Neural cell (in vitro differentiated cells): ENCODE measurements at regions not wholly inside any gene's neighbourhood (a gene's known extent, or its start where the extent isn't known, plus 50 kb on each side); places are given as distances from the start of the nearest gene placed in this dataset.

ENCODE experiments used
- H2AFZ ChIP-seq: fragments of 200-600, 300-800 bp; sonication (generic), shearing (Covaris generic); 2 replicates; pipeline ENCODE4 v1.6.0; 2014; ENCODE audit warnings: low read depth, mild to moderate bottlenecking, antibody characterized with exemption, low read length, moderate library complexity
- H3F3A ChIP-seq: fragments of 200-600 bp; shearing (Covaris generic); 2 replicates; pipeline ENCODE4 v1.6.1; 2016; ENCODE audit warnings: mild to moderate bottlenecking, moderate library complexity, mixed read lengths, antibody characterized with exemption, low read length; ENCODE audit not compliant: insufficient read depth, poor library complexity, severe bottlenecking
- H3K27ac ChIP-seq: fragments of 200-600, 300-800 bp; sonication (generic), shearing (Covaris generic); 2 replicates; pipeline ENCODE4 v1.5.1; 2014; ENCODE audit warnings: mild to moderate bottlenecking, low read length, moderate library complexity
- H3K27me3 ChIP-seq: fragments of 300-800, 200-600 bp; sonication (generic), shearing (Covaris generic); 2 replicates; pipeline ENCODE4 v1.6.0; 2014; ENCODE audit warnings: mild to moderate bottlenecking, low read depth, low read length, moderate library complexity; ENCODE audit not compliant: insufficient read depth
- H3K36me3 ChIP-seq: fragments of 300-800, 200-600 bp; sonication (generic), shearing (Covaris generic); 2 replicates; pipeline ENCODE4 v1.5.1; 2014; ENCODE audit warnings: mild to moderate bottlenecking, antibody characterized with exemption, low read length, moderate library complexity; ENCODE audit not compliant: insufficient read depth
- H3K4me2 ChIP-seq: fragments of 300-800, 200-600 bp; sonication (generic), shearing (Covaris generic); 2 replicates; pipeline ENCODE4 v1.6.0; 2014; ENCODE audit warnings: mild to moderate bottlenecking, low read length
- H3K4me3 ChIP-seq: fragments of 300-800, 200-600 bp; sonication (generic), shearing (Covaris generic); 2 replicates; pipeline ENCODE4 v1.5.1; 2014; ENCODE audit warnings: mild to moderate bottlenecking, low read length, moderate library complexity
- H3K79me2 ChIP-seq: fragments of 200-600 bp; shearing (Covaris generic); replicated peaks from 2 replicates; pipeline ENCODE4 v1.6.0; 2014; ENCODE audit warnings: mild to moderate bottlenecking, low read length, moderate library complexity; ENCODE audit not compliant: insufficient read depth
- H3K9ac ChIP-seq: fragments of 300-800, 200-600 bp; sonication (generic), shearing (Covaris generic); 2 replicates; pipeline ENCODE4 v1.6.1; 2016; ENCODE audit warnings: mild to moderate bottlenecking, low read length, mixed read lengths
- H3K9me2 ChIP-seq: fragments of 200-600 bp; shearing (Covaris generic); 2 replicates; pipeline ENCODE4 v1.6.1; 2016; ENCODE audit warnings: mild to moderate bottlenecking, low read length, mixed read lengths; ENCODE audit not compliant: insufficient read depth
- H3K9me3 ChIP-seq: fragments of 200-600, 300-800 bp; sonication (generic), shearing (Covaris generic); 2 replicates; pipeline ENCODE4 v1.6.1; 2016; ENCODE audit warnings: mild to moderate bottlenecking, mixed run types, low read length, moderate library complexity, mixed read lengths
- H4K20me1 ChIP-seq: fragments of 200-600 bp; shearing (Covaris generic); 2 replicates; pipeline ENCODE4 v1.6.1; 2016; ENCODE audit warnings: mild to moderate bottlenecking, mixed run types; ENCODE audit not compliant: insufficient read depth
- EP300 ChIP-seq: fragments of 450-650 bp; conservative IDR thresholded peaks from 2 replicates; pipeline ENCODE4 v1.6.1; 2014; ENCODE audit warnings: antibody characterized with exemption, mild to moderate bottlenecking, moderate library complexity; ENCODE audit not compliant: poor library complexity, severe bottlenecking
- EZH2 ChIP-seq: fragments of 200-600, 300-800 bp; shearing (Covaris generic), sonication (generic); IDR thresholded peaks from 2 replicates; pipeline ENCODE4 v1.6.1; 2014; ENCODE audit warnings: antibody characterized with exemption, low read length, borderline replicate concordance, mild to moderate bottlenecking; ENCODE audit not compliant: insufficient read depth, poor library complexity, severe bottlenecking
- MXI1 ChIP-seq: fragments of 450-650 bp; conservative IDR thresholded peaks from 2 replicates; pipeline ENCODE4 v1.6.1; 2014; ENCODE audit warnings: antibody characterized with exemption, mild to moderate bottlenecking; ENCODE audit not compliant: poor library complexity, severe bottlenecking
- POLR2AphosphoS5 ChIP-seq: IDR thresholded peaks from 2 replicates; pipeline ENCODE4 v1.6.1; 2012
- RAD21 ChIP-seq: fragments of 450-650 bp; conservative IDR thresholded peaks from 2 replicates; pipeline ENCODE4 v1.6.1; 2014; ENCODE audit warnings: antibody characterized with exemption, mild to moderate bottlenecking, moderate library complexity
- SMC3 ChIP-seq: fragments of 450-650 bp; conservative IDR thresholded peaks from 2 replicates; pipeline ENCODE4 v1.6.1; 2014; ENCODE audit warnings: antibody characterized with exemption, mild to moderate bottlenecking, moderate library complexity; ENCODE audit not compliant: poor library complexity
- TAF1 ChIP-seq: IDR thresholded peaks from 2 replicates; pipeline ENCODE4 v1.6.1; 2012; ENCODE audit warnings: low read depth
- TF ChIP-seq, protein P1 (sequence below): IDR thresholded peaks from 2 replicates; pipeline ENCODE4 v1.6.1; 2012; ENCODE audit warnings: borderline replicate concordance
- TF ChIP-seq, protein P2 (sequence below): fragments of 450-650 bp; IDR thresholded peaks from 2 replicates; pipeline ENCODE4 v1.5.1; 2014; ENCODE audit warnings: antibody characterized with exemption, mild to moderate bottlenecking, moderate library complexity; ENCODE audit not compliant: poor library complexity, severe bottlenecking

DNA sequence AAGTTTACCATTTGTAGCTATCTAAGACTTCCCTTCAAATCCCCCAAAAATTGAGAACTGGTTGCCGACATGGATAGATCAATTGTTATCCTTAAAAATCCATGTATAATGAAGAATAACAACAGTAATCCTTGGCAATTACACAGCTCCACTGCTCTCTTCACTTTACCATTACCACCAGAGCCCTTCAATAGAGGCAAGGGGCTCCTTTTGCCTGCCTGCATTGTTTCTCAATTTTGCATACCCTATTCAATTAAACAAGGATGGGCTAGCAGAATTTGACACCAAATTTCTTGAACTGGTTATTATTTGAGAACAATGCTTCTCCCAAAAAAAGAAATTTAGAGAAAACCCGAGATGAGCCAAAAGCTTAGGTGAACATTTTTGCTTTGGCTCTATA lies 387.8 kb upstream of the PKN2 start:
- no peaks in the 10 kb centered on the region for H3F3A ChIP-seq
- H3K27ac ChIP-seq, result no peak overlapping the region
- H3K4me3 ChIP-seq, result no peak overlapping the region
- TF ChIP-seq EZH2 (no peak), TAF1 (no peak), SMC3 (no peak), MXI1 (no peak), RAD21 (no peak), POLR2AphosphoS5 (no peak), EP300 (no peak)
- TF ChIP-seq, protein P1, sequence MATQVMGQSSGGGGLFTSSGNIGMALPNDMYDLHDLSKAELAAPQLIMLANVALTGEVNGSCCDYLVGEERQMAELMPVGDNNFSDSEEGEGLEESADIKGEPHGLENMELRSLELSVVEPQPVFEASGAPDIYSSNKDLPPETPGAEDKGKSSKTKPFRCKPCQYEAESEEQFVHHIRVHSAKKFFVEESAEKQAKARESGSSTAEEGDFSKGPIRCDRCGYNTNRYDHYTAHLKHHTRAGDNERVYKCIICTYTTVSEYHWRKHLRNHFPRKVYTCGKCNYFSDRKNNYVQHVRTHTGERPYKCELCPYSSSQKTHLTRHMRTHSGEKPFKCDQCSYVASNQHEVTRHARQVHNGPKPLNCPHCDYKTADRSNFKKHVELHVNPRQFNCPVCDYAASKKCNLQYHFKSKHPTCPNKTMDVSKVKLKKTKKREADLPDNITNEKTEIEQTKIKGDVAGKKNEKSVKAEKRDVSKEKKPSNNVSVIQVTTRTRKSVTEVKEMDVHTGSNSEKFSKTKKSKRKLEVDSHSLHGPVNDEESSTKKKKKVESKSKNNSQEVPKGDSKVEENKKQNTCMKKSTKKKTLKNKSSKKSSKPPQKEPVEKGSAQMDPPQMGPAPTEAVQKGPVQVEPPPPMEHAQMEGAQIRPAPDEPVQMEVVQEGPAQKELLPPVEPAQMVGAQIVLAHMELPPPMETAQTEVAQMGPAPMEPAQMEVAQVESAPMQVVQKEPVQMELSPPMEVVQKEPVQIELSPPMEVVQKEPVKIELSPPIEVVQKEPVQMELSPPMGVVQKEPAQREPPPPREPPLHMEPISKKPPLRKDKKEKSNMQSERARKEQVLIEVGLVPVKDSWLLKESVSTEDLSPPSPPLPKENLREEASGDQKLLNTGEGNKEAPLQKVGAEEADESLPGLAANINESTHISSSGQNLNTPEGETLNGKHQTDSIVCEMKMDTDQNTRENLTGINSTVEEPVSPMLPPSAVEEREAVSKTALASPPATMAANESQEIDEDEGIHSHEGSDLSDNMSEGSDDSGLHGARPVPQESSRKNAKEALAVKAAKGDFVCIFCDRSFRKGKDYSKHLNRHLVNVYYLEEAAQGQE, result no peak
- TF ChIP-seq, protein P2, sequence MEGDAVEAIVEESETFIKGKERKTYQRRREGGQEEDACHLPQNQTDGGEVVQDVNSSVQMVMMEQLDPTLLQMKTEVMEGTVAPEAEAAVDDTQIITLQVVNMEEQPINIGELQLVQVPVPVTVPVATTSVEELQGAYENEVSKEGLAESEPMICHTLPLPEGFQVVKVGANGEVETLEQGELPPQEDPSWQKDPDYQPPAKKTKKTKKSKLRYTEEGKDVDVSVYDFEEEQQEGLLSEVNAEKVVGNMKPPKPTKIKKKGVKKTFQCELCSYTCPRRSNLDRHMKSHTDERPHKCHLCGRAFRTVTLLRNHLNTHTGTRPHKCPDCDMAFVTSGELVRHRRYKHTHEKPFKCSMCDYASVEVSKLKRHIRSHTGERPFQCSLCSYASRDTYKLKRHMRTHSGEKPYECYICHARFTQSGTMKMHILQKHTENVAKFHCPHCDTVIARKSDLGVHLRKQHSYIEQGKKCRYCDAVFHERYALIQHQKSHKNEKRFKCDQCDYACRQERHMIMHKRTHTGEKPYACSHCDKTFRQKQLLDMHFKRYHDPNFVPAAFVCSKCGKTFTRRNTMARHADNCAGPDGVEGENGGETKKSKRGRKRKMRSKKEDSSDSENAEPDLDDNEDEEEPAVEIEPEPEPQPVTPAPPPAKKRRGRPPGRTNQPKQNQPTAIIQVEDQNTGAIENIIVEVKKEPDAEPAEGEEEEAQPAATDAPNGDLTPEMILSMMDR, result no peak
- H3K4me2 ChIP-seq, result no peak overlapping the region
- H3K36me3 ChIP-seq, result no peaks in the 10 kb centered on the region
- no peaks in the 10 kb centered on the region for H3K27me3 ChIP-seq
- H2AFZ ChIP-seq, result no peak overlapping the region
- no peak overlapping the region for H3K9ac ChIP-seq
- no peaks in the 10 kb centered on the region for H4K20me1 ChIP-seq
- H3K79me2 ChIP-seq, result no peaks in the 10 kb centered on the region
- no peaks in the 10 kb centered on the region for H3K9me3 ChIP-seq
- no peaks in the 10 kb centered on the region for H3K9me2 ChIP-seq

DNA sequence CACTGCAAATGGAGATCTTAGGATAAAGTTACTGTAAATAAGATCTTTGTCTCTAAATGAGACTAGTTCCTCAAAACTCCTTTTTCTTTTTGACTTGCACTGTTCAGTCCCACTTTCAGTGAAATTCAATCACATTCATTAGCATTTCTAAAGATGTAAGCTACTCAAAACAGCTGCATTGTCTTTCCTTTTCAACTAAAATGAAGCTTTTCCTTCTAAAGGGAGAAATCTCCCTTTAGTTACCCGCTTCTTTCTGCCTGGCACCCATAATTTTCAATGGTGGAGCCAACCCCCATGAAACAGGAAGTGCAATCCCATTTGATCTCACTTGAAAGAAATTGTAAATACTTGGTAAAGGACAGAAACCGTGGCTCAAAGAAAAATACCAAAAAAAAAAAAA lies 387.4 kb upstream of the PKN2 start:
- Histone ChIP-seq H3K4me3 (no peak overlapping the region), H3K27ac (no peak overlapping the region), H4K20me1 (no peaks in the 10 kb centered on the region), H3F3A (no peaks in the 10 kb centered on the region), H3K9me2 (no peaks in the 10 kb centered on the region), H3K9ac (no peak overlapping the region), H3K36me3 (no peaks in the 10 kb centered on the region), H3K79me2 (no peaks in the 10 kb centered on the region), H3K4me2 (no peak overlapping the region), H3K27me3 (no peaks in the 10 kb centered on the region), H2AFZ (no peak overlapping the region), H3K9me3 (no peaks in the 10 kb centered on the region)
- TF ChIP-seq MXI1, result no peak
- TF ChIP-seq EZH2, result no peak
- no peak for TF ChIP-seq POLR2AphosphoS5
- no peak for TF ChIP-seq RAD21
- no peak for TF ChIP-seq SMC3
- no peak for TF ChIP-seq TAF1
- TF ChIP-seq, protein P2, result no peak
- no peak for TF ChIP-seq EP300
- TF ChIP-seq, protein P1, result no peak
